ENCODE measurements at regions not wholly inside any gene's neighbourhood (a gene's known extent, or its start where the extent isn't known, plus 50 kb on each side); places are given as distances from the start of the nearest gene placed in this dataset.

DNA sequence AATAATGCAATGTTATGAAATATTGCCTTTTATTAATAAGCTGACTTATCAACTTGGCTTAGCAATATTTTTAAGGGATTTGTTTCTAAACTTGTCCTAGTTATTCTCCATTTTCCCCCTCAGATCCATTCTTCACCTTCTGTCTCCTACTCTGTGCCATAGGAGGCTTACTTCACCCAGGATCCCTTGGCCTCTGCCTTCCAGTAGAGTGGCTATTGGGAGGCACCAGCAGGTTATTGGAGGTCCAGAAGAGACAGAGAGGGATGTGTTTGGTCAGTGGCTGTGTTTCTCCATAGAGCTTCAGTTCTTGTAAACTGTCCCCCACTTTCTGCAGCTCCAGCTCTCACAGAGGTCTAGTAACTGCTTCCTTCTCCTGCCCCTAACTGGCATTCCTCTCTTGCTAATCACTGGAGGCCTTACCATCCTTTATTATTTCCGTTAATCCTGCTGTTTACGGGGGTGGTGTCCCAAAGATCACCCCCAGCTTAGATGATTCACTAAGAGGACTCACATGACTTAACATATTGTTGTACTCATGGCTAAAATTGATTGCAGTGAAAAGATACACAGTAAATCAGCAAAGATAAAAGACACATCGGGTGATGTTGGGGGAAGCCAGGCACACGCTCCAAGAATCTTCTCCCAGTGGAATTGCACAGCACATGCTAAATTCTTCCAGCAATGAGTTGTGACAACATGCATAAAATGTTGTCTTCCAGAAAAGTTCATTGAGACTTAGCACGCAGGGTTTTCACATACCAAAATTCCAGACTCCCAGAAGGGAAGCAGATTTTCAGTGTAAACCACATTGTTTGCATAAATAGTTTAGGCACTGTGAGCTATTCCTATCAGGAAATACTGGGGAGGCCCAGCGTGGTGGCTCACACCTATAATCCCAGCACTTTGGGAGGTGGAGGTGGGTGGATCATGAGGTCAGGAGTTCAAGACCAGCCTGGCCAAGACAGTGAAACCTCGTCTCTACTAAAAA lies 67.5 kb downstream of the RPL22L1 start:
- TF ChIP-seq, protein P1, sequence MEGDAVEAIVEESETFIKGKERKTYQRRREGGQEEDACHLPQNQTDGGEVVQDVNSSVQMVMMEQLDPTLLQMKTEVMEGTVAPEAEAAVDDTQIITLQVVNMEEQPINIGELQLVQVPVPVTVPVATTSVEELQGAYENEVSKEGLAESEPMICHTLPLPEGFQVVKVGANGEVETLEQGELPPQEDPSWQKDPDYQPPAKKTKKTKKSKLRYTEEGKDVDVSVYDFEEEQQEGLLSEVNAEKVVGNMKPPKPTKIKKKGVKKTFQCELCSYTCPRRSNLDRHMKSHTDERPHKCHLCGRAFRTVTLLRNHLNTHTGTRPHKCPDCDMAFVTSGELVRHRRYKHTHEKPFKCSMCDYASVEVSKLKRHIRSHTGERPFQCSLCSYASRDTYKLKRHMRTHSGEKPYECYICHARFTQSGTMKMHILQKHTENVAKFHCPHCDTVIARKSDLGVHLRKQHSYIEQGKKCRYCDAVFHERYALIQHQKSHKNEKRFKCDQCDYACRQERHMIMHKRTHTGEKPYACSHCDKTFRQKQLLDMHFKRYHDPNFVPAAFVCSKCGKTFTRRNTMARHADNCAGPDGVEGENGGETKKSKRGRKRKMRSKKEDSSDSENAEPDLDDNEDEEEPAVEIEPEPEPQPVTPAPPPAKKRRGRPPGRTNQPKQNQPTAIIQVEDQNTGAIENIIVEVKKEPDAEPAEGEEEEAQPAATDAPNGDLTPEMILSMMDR (tag by site-specific recombination; IDR thresholded peaks at IDR 0.05) = no peak
- no peak for TF ChIP-seq ZNF302 (tag by site-specific recombination; IDR thresholded peaks at IDR 0.05; ENCODE audit: low read depth)

All from HEK293 (cell line).